HEK293 (cell line): ENCODE measurements at regions not wholly inside any gene's neighbourhood (a gene's known extent, or its start where the extent isn't known, plus 50 kb on each side); places are given as distances from the start of the nearest gene placed in this dataset.

Experiments used
- CTCF ChIA-PET: fragments of 350-600 bp; formaldehyde crosslinking; extraction: SDS; loops from one replicate; lab custom pipeline; 2021; ENCODE audit warnings: antibody characterized with exemption; lab: Yijun Ruan, JAX
- POLR2A ChIA-PET: fragments of 300-600 bp; formaldehyde crosslinking; extraction: SDS; loops from one replicate; lab custom pipeline; 2020; ENCODE audit warnings: antibody characterized with exemption, inconsistent platforms; lab: Yijun Ruan, JAX
- H3K27ac ChIP-seq: fragments of 200-500 bp; sonication (Bioruptor generic); 2 replicates; pipeline ENCODE4 v1.5.1; 2014; ENCODE audit warnings: low read depth, low read length, control low read depth, inconsistent platforms; ENCODE audit errors: extremely low read depth
- H3K36me3 ChIP-seq, 2 experiments: fragments of 200-500 bp in 1 of 2; sonication (Bioruptor generic) in 1 of 2; 1 replicate in 1 of 2; 2 replicates in 1 of 2; pipeline ENCODE4 v1.5.1; 2014 to 2017; ENCODE audit warnings: inconsistent platforms in 2 of 2, low read length in 2 of 2; ENCODE audit not compliant: control insufficient read depth in 2 of 2, insufficient read depth in 1 of 2
- H3K4me1 ChIP-seq: fragments of 200-500 bp; sonication (Bioruptor generic); 2 replicates; pipeline ENCODE4 v1.5.1; 2014; ENCODE audit warnings: mild to moderate bottlenecking, low read length, inconsistent platforms; ENCODE audit not compliant: control insufficient read depth, insufficient read depth
- H3K4me3 ChIP-seq: 2 replicates; pipeline ENCODE4 v1.5.1; 2011; ENCODE audit warnings: low read depth, mild to moderate bottlenecking, control low read depth, low read length, moderate library complexity
- H3K9me3 ChIP-seq: fragments of 200-500 bp; sonication (Bioruptor generic); 2 replicates; pipeline ENCODE4 v1.5.1; 2014; ENCODE audit warnings: low read depth, low read length, inconsistent platforms; ENCODE audit not compliant: control insufficient read depth, insufficient read depth
- ZFP37 ChIP-seq: fragments of 450-650 bp; formaldehyde crosslinking; IDR thresholded peaks from 2 replicates; pipeline ENCODE4 v1.5.1; 2016; ENCODE audit warnings: missing biosample characterization, missing genetic modification characterization
- ZNF214 ChIP-seq: fragments of 450-650 bp; formaldehyde crosslinking; IDR thresholded peaks from 2 replicates; pipeline ENCODE4 v1.5.1; 2017; ENCODE audit warnings: missing biosample characterization, mild to moderate bottlenecking, missing genetic modification characterization, borderline replicate concordance
- ZNF311 ChIP-seq: fragments of 450-650 bp; formaldehyde crosslinking; IDR thresholded peaks from 2 replicates; pipeline ENCODE4 v1.5.1; 2017; ENCODE audit warnings: missing biosample characterization, missing genetic modification characterization, borderline replicate concordance

GRCh38 chr13:48603375-48603774 is 50.4 kb upstream of the CYSLTR2 start:
- POLR2A ChIA-PET: no interaction called here
- TF ChIP-seq ZNF214: peak; percentile 85; the same call in 1 of the 2 replicates
- TF ChIP-seq ZNF311 (tag by site-specific recombination): no peak
- no peak for TF ChIP-seq ZFP37
- CTCF ChIA-PET: no interaction called here
- H3K4me1 ChIP-seq: peaks cover 4% of the 10 kb centered on the region; the same call in 1 of the 2 replicates
- no peak overlapping the region for H3K4me3 ChIP-seq
- H3K27ac ChIP-seq: no peak overlapping the region
- H3K9me3 ChIP-seq: no peaks in the 10 kb centered on the region
- no peaks in the 10 kb centered on the region for H3K36me3 ChIP-seq
